ENCODE measurements at regions not wholly inside any gene's neighbourhood (a gene's known extent, or its start where the extent isn't known, plus 50 kb on each side); places are given as distances from the start of the nearest gene placed in this dataset.

- H4K20me1 ChIP-seq (ENCODE audit: insufficient read depth, low read length) = no peaks in the 10 kb centered on the region
These were observed 875.4 kb downstream of the SORCS3 start for GRCh38 chr10:105516511-105516910.

GRCh38 chr10:105514106-105514505 is 873.0 kb downstream of the SORCS3 start:
- no peaks in the 10 kb centered on the region for H4K20me1 ChIP-seq (ENCODE audit: insufficient read depth, low read length)
- H3K36me3 ChIP-seq (ENCODE audit: insufficient read depth, low read length) = no peaks in the 10 kb centered on the region
- no peak overlapping the region for H3K4me3 ChIP-seq (ENCODE audit: insufficient read depth, low read length)
- DNase-seq (ENCODE audit: insufficient read length, low spot score, missing footprints) = no peak
- no peaks in the 10 kb centered on the region for H3K4me1 ChIP-seq (ENCODE audit: insufficient read depth, low read length)
- H3K27ac ChIP-seq (ENCODE audit: low read depth, low read length) = no peak overlapping the region
- H3K4me2 ChIP-seq (ENCODE audit: insufficient read depth, low read length) = no peak overlapping the region
- no peak overlapping the region for H2AFZ ChIP-seq (ENCODE audit: low read length)
- no peak for TF ChIP-seq CTCF (IDR thresholded peaks at IDR 0.05; ENCODE audit: extremely low read depth, low read depth, low read length)
- H3K79me2 ChIP-seq (ENCODE audit: insufficient read depth, low read length) = no peaks in the 10 kb centered on the region
- no peaks in the 10 kb centered on the region for H3K9me3 ChIP-seq (ENCODE audit: low read depth, low read length)
- no peaks in the 10 kb centered on the region for H3K27me3 ChIP-seq (ENCODE audit: insufficient read depth, low read length)

More at GRCh38 chr10:105516511-105516910, 875.4 kb downstream of the SORCS3 start:
- no peaks in the 10 kb centered on the region for H3K4me1 ChIP-seq (ENCODE audit: insufficient read depth, low read length)
- H3K79me2 ChIP-seq (ENCODE audit: insufficient read depth, low read length) = no peaks in the 10 kb centered on the region
- H3K4me3 ChIP-seq (ENCODE audit: insufficient read depth, low read length) = no peak overlapping the region
- no peak for DNase-seq (ENCODE audit: insufficient read length, low spot score, missing footprints)
- H2AFZ ChIP-seq (ENCODE audit: low read length) = no peak overlapping the region
- H3K4me2 ChIP-seq (ENCODE audit: insufficient read depth, low read length) = no peak overlapping the region
- no peaks in the 10 kb centered on the region for H3K36me3 ChIP-seq (ENCODE audit: insufficient read depth, low read length)
- TF ChIP-seq CTCF (IDR thresholded peaks at IDR 0.05; ENCODE audit: extremely low read depth, low read depth, low read length) = no peak
- H3K27me3 ChIP-seq (ENCODE audit: insufficient read depth, low read length) = no peaks in the 10 kb centered on the region
- no peak overlapping the region for H3K27ac ChIP-seq (ENCODE audit: low read depth, low read length)
- no peaks in the 10 kb centered on the region for H3K9me3 ChIP-seq (ENCODE audit: low read depth, low read length)

GRCh38 chr10:105509517-105509916 is 868.4 kb downstream of the SORCS3 start:
- no peaks in the 10 kb centered on the region for H3K36me3 ChIP-seq (ENCODE audit: insufficient read depth, low read length)
- H3K27ac ChIP-seq (ENCODE audit: low read depth, low read length) = no peak overlapping the region
- TF ChIP-seq CTCF (IDR thresholded peaks at IDR 0.05; ENCODE audit: extremely low read depth, low read depth, low read length) = no peak
- no peaks in the 10 kb centered on the region for H3K27me3 ChIP-seq (ENCODE audit: insufficient read depth, low read length)
- H3K79me2 ChIP-seq (ENCODE audit: insufficient read depth, low read length) = no peaks in the 10 kb centered on the region
- H3K9me3 ChIP-seq (ENCODE audit: low read depth, low read length) = no peaks in the 10 kb centered on the region
- no peak for DNase-seq (ENCODE audit: insufficient read length, low spot score, missing footprints)
- no peak overlapping the region for H2AFZ ChIP-seq (ENCODE audit: low read length)
- H3K4me2 ChIP-seq (ENCODE audit: insufficient read depth, low read length) = no peak overlapping the region
- no peak overlapping the region for H3K4me3 ChIP-seq (ENCODE audit: insufficient read depth, low read length)
- H3K4me1 ChIP-seq (ENCODE audit: insufficient read depth, low read length) = no peaks in the 10 kb centered on the region
- H4K20me1 ChIP-seq (ENCODE audit: insufficient read depth, low read length) = no peaks in the 10 kb centered on the region

- no peak for TF ChIP-seq CTCF (IDR thresholded peaks at IDR 0.05; ENCODE audit: extremely low read depth, low read depth, low read length)
- H3K27ac ChIP-seq (ENCODE audit: low read depth, low read length) = no peak overlapping the region
- H3K4me2 ChIP-seq (ENCODE audit: insufficient read depth, low read length) = no peak overlapping the region
- no peaks in the 10 kb centered on the region for H3K4me1 ChIP-seq (ENCODE audit: insufficient read depth, low read length)
- H3K27me3 ChIP-seq (ENCODE audit: insufficient read depth, low read length) = no peaks in the 10 kb centered on the region
- no peak overlapping the region for H3K4me3 ChIP-seq (ENCODE audit: insufficient read depth, low read length)
- no peaks in the 10 kb centered on the region for H3K36me3 ChIP-seq (ENCODE audit: insufficient read depth, low read length)
- no peaks in the 10 kb centered on the region for H3K79me2 ChIP-seq (ENCODE audit: insufficient read depth, low read length)
- no peaks in the 10 kb centered on the region for H3K9me3 ChIP-seq (ENCODE audit: low read depth, low read length)
- H4K20me1 ChIP-seq (ENCODE audit: insufficient read depth, low read length) = no peaks in the 10 kb centered on the region
- H2AFZ ChIP-seq (ENCODE audit: low read length) = no peak overlapping the region
- DNase-seq (ENCODE audit: insufficient read length, low spot score, missing footprints) = no peak
These were observed 865.2 kb downstream of the SORCS3 start for GRCh38 chr10:105506262-105506661.
